ENCODE measurements at regions not wholly inside any gene's neighbourhood (a gene's known extent, or its start where the extent isn't known, plus 50 kb on each side); places are given as distances from the start of the nearest gene placed in this dataset.

DNA sequence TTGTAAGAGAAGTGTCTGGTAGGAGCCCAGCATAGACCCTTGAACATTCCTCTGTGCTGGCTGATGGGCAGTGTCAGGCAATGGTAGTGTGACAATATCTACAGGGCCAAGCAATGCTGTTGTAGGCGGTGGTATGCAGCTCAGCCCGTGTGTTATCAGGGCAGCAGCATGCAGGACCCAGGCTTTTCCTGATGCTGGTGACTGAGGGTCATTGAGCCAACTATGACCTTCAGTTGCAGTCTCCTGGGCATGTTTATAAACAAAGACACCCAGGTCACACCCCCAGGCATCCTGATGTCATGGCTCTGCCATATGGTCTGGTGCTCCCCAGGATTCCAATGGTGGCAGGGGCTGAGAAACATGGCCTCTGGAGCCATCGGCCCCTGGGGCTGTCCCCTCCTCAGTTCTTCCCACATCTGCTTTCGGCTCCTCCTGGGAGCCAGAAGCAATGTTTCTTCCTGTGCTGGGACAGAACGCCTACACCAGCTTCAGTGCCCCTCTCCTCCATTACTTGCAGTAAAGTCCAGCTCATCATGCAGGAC, 518.0 kb upstream of the HS6ST1 start:
- no peak for DNase-seq

DNA sequence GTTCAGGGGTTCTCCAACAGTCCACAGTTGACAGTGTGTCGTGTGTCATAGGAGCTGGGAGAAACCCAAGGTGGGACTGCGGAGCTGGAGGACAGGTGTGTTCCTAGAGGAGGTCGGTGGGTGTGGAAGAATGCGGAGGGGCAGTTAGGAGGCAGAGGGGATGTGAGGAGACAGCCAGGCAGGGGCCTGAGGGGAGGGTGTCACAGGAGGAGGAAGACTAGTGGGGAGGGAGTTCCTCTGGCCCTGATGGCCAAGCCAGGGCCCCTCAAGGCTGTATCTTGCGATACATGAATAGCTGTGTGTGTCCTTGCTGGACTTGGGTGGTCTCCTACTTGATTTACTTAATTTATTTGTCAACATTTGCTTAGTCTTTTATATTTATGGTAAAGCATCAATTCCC, 519.6 kb upstream of the HS6ST1 start:
- no peak for DNase-seq

DNA sequence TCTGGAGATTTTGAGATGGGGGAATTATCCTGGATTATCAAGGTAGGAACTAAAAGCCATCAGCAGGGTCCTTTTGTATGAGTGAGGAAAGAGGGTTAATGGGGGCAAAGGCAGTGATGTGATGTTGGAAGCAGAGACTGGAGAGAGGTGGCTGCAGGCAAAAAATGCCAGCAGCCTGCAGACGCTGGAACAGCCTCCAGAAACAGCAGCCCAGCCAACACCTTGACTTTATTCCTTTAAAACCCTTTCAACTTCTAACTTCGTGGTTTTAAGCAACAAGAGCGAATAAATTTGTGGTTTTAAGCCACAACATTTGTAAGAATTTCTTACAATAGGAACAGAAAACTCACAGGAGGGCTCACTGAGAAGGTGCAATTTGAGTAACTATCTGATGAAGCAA, 523.1 kb upstream of the HS6ST1 start:
- no peak for DNase-seq

DNA sequence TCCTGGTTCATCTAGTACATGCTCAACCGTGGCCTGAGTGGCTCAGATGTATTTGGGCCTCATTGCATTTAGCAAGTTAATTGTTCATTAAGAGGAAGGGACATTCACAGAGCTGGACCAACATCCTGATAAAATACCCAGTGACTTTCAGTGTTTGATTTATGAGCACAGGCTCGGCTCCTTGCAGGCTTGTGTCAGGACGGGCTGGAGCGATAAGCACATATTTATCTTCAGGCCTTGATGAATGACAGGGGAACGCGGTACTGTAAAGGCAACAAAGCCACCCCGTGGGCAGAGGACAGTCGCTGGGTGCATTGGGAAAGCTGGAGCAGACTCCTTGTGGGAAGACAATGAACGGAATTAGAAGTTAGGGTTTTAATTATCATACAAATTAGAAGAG, 548.6 kb upstream of the HS6ST1 start:
- no peak for DNase-seq

DNA sequence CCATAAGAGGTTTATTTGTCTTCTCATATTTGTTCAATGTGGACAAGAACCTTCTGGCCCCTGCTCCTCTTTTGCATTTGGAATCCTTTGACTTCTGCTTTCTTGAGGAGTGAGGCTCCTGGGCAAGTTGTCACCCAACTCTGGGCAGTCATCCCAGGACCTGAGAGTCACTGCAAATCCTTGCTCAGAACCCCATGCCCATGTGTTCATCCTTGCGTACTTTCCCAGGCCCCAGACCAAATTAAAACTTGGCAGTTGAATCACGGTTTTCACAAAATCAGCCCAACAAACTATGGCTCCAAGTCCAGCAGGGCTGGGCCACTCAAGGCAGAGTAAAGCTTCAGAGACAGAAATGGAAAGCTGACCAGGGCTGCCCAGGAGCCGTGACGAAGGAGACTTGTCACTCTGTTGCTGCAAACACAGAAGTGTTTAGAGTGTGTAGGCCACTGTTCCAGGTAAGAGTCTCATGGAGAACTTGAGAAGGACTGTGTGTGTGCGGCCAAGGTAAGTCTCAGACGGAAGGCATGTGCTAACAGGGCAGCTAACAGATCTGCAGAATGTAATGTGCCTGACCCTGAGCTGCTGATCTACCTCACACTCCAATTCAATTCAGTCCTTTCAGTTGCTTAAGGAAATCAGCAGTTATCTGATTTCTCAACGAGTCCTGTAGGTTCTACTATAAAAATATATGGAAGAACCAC, 549.4 kb upstream of the HS6ST1 start:
- DNase-seq, result no peak

DNA sequence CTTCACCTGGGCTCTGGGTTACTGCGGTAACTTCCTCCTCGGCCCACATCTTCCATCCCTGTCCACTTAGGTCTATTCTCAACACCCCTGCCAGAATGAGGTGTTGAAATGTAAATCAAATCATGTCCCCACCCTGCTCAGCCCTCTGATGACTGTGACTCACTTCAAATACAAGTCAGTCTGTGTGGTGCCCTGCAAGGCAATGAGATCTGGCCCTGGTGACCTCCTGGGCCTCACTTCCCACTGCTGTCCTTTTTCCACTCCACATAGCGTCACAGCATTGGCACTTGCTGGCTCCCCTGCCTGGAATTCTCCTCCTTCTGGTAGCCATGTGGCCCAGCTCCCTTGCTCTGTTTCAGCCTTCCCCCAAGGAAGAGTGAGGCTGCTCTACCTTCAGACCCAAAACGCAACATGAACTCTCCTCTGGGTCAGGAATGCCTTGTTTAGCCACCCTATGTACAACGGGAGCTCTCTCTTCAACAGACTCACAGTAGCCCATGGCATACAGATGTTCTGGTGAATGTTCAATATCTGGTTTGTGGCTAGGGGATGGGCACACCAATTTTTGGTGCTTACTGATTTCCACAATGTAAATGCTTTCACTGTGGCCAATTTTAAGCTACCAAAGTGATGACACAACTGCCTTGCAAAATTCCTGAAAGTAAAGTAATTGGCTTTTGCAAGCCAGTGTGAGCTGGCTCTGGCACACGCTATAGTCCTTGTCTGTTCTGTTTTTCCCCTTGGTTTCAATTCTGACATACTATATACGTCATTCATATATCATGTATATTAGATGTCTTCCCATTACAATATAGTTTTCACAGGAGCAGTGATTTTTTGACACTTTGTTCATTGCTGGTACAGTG, 550.3 kb upstream of the HS6ST1 start:
- DNase-seq, result no peak

DNA sequence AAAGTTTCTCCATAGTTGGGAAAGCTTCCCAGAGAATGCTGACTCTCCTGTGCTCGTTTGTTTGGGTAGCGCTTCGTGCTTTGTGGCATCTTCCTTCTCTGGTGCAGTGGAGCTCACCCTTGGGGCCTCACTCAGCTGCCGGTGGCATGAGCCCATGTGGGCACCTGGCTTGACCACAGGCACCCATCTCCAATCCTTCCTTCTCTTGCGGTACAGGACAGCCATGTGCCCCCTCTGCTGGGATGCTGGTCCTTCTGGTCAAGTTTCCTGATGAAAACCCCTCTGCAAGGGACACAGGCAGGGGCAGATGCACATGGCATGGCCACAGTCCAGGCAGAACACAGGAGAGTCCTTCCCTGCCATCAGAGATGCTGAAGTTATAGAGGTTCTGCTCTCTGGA, 555.9 kb upstream of the HS6ST1 start:
- no peak for DNase-seq

DNA sequence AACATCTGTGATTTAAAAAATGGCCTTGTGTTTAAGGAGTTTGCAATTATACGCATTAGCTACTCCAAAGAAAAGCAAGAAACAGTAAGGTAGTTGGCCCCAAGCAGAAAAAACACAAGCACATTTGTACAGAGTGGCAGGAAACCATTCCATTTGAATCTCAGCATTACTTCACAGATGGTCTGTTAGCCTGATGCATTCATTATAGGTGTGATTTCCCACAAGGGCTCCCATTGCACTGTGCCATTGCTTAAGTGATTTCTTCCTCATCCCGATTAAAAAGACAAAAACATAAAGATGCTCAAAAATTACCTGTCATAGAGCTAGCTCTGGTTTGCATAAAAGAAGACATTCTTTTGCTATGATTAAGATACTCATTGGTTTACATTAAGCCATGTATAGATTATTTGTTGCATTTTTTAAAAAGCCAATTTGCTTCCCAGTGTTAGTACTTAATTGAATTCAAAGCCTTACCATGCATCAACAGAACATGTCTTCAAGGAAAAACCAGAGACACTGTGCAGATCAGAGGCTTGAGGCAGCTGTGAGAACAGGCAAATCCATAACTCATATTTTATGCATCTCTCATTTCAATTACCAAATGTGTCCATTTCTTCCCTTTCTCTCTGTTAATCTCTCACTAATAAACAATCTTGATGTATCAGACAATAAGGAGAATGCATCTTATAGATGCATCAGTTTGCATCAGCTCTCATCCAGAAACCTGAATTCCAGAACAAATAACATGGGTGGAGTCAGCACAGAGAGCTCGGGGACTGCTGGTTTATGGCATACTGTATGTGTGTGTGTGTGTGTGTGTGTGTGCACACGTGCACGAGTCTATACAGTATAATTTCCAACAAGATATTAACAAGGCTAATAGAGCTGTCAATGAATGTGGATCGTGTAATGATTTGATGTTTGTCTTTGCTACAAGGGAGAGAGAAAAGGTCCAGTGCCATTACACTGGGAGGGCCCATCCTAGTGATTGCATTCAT, 558.6 kb upstream of the HS6ST1 start:
- no peak for DNase-seq

DNA sequence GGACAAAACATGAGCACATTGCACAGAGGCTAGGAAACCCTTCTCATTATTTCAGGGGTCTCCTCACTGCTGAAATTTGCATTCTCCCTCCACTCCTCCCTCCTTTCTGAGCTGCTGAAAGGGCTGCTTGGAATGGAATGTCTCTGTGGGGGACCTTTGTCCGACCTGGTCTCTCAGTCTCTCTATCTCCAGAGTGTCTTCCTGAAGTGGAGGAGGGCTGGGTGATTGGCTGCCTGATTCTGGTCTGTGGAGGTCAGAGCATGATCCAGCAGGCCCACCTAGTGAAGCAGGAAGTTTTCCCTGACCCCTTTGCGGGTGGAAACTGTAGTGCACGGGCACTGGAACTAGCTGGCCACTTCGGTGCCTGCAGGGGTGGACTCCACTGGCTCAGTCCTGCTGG, 560.5 kb upstream of the HS6ST1 start:
- no peak for DNase-seq

DNA sequence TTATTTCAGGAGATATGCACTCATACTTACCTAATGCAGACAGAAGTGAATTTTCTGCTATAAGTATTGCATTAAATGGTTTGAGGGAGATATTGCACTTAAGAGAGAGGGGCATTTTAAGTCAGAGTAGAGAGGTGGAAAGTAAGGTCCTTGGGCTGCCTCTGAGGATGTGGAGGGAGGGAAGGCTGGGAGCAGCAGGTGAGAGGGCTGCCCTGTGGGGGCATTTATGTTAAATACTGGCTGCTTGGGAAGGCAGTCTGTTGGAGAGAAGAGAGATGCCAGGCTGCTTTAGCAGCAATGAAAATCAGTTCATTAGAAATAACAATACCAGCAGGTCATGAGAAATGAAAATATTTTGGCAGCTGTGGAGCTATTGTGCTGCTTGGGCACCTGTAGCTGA, 576.2 kb upstream of the HS6ST1 start:
- no peak for DNase-seq

DNA sequence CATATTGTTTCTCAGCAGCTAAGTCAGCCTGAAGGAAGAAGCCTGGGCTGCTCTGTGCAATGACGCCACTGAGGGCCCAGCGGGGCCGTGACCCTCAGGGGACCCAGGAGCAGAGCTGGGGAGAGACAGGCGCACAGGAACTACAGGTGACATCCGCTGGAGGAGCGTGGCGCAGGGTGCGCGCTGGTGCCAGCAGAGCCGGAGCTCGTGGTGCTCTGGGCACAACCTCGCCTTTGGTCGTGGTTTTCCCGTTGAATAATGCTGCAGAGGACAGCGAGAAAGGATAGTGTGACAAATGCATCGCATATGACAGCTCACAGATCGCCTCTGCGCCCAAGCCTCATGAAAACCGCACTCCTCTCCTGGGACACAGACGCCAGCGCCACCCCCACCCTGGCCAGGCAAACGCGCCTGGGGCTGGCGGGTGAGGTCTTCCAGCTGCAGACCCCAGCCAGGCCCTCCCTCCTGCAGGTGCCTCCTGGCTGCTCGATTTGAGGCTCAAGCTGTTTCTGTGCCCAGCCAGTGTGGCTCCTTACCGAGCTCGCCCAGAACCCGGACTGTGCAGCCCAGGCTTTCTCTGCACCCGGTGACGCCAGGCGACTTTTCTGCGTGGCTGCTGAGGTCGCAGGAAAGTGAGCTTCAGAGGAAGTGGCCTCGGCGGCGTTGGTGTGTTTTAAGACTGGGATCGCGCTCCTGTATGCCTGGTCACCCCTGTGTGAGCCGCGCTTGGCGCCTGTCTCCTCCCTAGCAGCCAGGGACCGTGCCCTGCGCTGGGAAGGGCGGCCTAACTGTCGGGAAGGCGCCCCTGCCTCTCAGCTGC, 583.1 kb upstream of the HS6ST1 start:
- DNase-seq, result no peak

DNA sequence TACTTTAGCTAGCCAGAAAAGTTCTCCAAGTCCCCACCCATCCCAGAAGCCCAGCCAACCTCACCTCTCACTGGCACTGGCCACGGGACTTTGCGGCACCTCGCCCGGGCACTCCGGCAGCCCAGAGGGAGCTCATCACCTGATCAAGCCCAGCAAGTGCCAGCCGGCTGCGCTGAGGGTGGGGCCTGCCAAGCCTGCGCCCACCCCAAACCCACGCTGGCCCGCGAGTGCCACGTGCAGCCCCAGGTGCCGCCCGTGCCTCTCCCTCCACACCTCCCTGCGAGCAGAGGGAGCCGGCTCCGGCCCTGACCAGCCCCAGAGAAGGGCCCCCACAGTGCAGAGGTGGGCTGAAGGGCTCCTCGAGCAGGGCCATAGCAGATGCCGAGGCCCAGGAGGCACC, 585.0 kb upstream of the HS6ST1 start:
- DNase-seq, result no peak

DNA sequence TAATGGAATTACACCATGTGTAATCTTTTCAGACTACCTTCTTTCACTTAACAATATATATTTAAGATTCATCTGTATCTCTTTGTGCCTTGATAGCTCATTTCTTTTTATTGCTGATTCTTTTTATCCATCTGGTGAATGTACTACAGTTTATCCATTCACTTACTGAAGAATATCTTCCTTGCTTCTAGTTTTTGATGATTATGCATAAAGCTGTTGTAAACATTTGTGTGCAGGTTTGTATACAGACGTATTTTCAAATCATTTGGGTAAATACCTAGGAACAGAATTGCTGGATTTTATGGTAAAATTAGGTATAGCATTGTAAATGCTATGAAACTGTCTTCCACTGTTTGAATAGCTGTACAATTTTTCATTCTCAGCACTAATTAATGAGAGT, 592.6 kb upstream of the HS6ST1 start:
- DNase-seq, result no peak

DNA sequence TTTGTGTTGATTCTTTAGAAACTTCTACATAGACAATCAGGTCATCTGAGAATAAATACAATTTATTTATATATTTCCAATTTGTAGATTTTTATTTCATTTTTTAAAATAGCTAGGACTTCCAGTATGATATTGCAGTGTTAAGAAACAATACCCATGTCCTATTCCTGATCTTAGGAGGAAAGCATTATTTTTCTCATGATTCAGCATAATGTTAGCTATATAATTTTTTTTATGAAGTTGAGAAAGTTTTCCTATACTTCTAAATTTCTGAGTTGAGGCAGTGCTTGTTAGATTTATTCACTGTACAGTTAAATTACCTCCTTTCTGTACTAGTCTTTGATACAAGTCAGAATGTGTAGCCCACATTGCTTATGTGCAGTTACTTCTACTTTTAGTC, 595.7 kb upstream of the HS6ST1 start:
- DNase-seq, result no peak

DNA sequence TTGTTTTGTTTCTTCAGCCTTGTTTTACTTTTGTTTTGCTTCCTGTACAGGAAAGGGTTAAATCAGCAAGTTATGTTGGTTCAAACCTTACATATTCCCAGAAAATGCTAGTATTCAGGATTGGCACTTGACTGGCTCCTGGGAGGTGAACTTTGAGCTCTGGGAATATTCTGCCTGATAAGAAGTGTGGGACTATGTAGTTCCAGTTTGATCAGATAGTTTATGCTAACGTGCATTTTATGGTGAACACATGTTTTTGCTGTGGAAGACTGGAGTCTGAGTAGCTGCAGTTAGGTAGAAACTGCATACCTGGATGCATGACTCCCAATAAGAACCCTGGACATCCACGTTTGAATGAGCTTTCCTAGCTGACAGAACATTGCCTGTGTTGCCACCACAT, 603.1 kb upstream of the HS6ST1 start:
- no peak for DNase-seq

DNA sequence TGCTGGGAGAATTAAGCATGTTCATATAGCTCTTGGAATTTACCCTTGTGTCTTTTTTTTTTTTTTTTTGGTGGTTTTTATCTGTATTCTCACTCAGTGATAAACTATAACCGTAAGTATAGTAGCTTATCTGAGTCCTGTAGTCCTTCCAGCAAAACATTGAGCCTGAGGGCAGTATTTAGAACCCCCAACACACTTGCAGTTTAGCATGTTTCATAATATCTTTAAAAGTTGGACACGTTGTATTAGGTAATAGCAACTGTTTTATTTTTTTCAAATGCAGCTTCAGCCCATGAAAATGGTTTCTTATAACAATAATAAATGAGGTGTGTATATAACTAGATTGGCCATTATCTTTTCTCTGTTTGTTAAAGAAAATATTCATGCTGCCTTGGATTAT, 603.5 kb upstream of the HS6ST1 start:
- DNase-seq, result no peak

DNA sequence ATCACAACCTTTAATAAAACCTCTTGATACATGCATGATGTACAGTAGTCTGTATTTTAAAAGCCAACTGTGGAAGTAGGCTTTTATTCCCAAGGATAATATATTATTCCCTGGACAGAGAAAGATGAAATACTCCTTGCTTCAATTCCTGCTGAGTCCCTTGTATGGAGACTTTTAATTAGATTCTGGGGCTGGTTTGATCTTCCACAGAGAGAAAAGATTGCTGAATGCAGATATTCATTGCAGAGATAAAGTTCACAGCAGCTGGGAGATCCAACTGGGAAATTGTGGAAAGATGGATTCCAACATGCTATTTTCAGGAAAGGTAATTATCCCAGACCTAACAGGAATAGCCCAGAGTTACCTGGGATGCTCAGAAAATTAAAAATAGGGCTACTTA, 607.0 kb upstream of the HS6ST1 start:
- DNase-seq, result no peak

DNA sequence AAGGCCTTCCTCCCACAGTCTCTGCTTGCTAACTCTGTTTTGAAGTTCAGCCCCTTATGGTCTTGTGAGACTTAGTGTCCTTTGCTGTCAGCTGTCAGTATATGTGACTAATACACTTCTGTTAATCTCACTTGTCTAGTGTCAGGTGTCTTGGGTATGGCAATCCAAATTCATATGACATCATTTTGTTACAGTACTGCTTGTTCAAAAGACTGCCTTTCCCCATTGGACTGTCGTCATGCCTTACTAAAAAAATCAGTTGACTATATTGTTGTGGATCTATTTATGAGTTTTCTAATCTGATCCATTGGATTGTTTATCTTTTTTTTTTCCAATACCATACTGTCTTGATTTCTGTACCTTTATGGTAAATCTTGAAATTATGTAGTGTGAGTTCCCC, 611.4 kb upstream of the HS6ST1 start:
- DNase-seq, result no peak

DNA sequence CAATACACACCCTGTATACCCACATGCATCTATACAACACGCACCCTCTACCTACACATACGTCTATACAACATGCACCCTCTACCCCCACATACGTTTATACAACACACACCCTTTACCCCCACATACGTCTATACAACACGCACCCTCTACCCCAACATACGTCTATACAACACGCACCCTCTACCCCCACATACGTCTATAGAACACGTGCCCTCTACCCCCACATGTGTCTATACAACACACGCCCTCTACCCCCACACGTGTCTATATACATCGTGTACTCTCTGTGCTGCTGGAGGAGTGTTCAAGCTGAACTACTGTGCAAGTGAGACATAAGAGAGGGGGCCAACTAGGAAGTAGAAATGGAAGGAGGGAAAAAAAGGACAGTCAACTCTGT, 621.7 kb upstream of the HS6ST1 start:
- DNase-seq, result no peak

DNA sequence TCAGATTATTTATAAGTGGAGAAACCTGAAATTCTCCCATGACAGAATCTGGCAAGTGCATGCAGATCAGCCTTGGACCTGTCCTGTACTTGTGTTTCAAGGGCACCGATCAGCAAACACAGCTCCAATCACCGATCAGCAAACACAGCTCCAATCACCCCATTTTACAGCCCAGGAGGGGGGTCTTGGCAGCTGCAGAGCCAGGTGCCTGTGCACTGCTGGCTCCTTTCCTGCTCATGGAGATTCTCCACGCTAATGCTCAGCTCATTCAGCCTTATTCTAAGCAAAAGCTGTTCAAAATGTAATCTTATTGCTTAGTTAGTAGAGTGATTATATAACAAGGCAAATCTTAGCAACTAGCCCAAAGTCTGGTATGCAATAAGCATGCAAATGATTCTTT, 623.1 kb upstream of the HS6ST1 start:
- peak; percentile 70 for DNase-seq

DNA sequence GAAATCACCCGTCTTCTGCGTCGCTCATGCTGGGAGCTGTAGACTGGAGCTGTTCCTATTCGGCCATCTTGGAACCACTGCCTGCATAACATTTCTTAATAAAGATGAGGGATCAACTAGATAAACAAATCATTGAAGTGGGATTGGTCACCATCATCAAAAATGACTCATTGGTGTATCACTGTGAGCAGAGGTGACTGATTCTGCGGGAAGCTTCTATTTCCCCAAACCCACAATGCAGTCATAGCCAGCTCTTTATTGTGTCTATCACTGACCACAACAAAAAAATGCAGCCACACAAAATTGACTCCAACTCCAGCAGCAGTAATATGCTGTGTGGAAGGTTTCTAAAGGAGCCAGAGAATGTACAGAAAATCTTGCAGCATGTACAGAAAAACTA, 630.7 kb upstream of the HS6ST1 start:
- no peak for DNase-seq

DNA sequence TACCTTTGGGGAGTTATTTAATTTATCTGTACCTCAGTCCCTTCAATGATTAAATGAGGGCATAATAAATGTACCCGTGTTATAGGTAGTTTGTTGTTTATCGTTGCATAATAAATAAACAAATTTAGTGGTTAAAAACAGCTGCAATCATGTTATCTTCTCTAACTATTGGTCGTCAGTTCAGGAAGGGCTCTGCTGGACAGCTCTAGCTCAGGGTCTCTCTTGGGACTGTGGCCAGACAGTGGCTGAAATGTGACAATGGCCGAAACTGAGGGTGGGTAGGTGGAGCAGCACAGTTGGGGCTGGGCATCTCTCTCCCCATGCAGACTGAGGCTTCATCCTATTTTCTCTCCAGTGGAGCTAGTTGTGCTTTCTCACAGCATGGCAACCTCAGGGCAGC, 632.1 kb upstream of the HS6ST1 start:
- no peak for DNase-seq

Data from NCI-H345 (cell line).